OCI-LY7 (cell line): ENCODE measurements at regions not wholly inside any gene's neighbourhood (a gene's known extent, or its start where the extent isn't known, plus 50 kb on each side); places are given as distances from the start of the nearest gene placed in this dataset.

ENCODE experiments used
- CTCF ChIP-seq: fragments of 200-600 bp; sonication (generic); conservative IDR thresholded peaks from 2 replicates; pipeline ENCODE4 v1.5.1; 2014; ENCODE audit warnings: mild to moderate bottlenecking, antibody characterized with exemption, low read length, moderate library complexity, mixed read lengths
- EZH2phosphoT487 ChIP-seq: fragments of 200-600 bp; sonication (generic); IDR thresholded peaks from 2 replicates; pipeline ENCODE4 v1.6.1; 2018; ENCODE audit warnings: low read depth, borderline replicate concordance, mild to moderate bottlenecking, mixed run types, antibody characterized with exemption, low read length, moderate library complexity, mixed read lengths

- TF ChIP-seq CTCF (no peak), EZH2phosphoT487 (no peak)
Observed at GRCh38 chr5:33206962-33207506, 233.7 kb upstream of the TARS1 start.
